ENCODE measurements at regions not wholly inside any gene's neighbourhood (a gene's known extent, or its start where the extent isn't known, plus 50 kb on each side); places are given as distances from the start of the nearest gene placed in this dataset.

DNA sequence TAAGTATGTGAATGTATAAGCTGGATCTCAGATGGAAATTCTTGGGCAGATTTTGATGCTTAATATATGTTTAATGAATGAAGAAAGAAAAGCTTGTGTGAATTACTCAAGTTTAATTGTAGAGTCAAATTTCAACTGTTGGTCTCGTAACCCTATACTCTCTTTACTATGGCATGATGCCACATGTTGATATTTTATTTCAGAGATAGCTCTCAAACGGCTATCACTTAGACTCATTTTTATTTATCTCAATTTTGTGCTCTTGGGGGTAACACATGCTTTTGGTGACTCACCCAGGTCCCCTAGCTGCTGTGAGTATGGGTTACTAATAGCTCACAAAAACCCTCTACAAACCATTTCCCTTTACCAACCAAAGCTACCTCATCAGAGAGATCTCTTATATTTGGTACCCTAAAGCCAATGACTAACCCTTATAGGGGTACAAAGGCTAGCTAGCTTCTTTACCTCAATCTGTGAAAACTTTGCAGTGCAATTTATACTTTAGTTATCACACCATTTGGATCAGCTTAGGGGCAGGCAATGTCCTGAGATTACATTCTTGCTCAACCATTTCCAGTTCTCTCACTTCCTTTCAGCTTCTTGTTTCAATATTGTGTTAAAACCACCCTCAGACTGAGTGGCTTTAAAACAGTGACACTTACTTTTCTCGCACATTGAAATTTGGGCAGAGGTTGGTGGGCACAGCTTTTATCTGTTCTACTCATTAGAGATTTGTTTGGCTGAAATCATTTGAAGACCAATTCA is 240.3 kb downstream of the CDH7 start (continued):
- TF ChIP-seq, protein P1, sequence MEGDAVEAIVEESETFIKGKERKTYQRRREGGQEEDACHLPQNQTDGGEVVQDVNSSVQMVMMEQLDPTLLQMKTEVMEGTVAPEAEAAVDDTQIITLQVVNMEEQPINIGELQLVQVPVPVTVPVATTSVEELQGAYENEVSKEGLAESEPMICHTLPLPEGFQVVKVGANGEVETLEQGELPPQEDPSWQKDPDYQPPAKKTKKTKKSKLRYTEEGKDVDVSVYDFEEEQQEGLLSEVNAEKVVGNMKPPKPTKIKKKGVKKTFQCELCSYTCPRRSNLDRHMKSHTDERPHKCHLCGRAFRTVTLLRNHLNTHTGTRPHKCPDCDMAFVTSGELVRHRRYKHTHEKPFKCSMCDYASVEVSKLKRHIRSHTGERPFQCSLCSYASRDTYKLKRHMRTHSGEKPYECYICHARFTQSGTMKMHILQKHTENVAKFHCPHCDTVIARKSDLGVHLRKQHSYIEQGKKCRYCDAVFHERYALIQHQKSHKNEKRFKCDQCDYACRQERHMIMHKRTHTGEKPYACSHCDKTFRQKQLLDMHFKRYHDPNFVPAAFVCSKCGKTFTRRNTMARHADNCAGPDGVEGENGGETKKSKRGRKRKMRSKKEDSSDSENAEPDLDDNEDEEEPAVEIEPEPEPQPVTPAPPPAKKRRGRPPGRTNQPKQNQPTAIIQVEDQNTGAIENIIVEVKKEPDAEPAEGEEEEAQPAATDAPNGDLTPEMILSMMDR (IDR thresholded peaks at IDR 0.05 in 2 of 3, conservative IDR thresholded peaks at IDR 0.05 in 1 of 3; ENCODE audit: control insufficient read depth in 2 of 3, extremely low read depth in 1 of 3, insufficient read depth in 1 of 3, low read depth in 3 of 3, low read length in 3 of 3) = no peak
- TF ChIP-seq TARDBP (IDR thresholded peaks at IDR 0.05; ENCODE audit: borderline replicate concordance) (no peak), HDAC6 (IDR thresholded peaks at IDR 0.05; ENCODE audit: unreplicated experiment) (no peak), ZSCAN29 (IDR thresholded peaks at IDR 0.05) (no peak), POU2F2 (IDR thresholded peaks at IDR 0.05; ENCODE audit: borderline replicate concordance, low read depth, low read length) (no peak)
- TF ChIP-seq, protein P2, sequence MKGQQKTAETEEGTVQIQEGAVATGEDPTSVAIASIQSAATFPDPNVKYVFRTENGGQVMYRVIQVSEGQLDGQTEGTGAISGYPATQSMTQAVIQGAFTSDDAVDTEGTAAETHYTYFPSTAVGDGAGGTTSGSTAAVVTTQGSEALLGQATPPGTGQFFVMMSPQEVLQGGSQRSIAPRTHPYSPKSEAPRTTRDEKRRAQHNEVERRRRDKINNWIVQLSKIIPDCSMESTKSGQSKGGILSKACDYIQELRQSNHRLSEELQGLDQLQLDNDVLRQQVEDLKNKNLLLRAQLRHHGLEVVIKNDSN (IDR thresholded peaks at IDR 0.05; ENCODE audit: borderline replicate concordance, extremely low read length, insufficient read depth, low read depth, low read length) = no peak
- TF ChIP-seq, protein P3, sequence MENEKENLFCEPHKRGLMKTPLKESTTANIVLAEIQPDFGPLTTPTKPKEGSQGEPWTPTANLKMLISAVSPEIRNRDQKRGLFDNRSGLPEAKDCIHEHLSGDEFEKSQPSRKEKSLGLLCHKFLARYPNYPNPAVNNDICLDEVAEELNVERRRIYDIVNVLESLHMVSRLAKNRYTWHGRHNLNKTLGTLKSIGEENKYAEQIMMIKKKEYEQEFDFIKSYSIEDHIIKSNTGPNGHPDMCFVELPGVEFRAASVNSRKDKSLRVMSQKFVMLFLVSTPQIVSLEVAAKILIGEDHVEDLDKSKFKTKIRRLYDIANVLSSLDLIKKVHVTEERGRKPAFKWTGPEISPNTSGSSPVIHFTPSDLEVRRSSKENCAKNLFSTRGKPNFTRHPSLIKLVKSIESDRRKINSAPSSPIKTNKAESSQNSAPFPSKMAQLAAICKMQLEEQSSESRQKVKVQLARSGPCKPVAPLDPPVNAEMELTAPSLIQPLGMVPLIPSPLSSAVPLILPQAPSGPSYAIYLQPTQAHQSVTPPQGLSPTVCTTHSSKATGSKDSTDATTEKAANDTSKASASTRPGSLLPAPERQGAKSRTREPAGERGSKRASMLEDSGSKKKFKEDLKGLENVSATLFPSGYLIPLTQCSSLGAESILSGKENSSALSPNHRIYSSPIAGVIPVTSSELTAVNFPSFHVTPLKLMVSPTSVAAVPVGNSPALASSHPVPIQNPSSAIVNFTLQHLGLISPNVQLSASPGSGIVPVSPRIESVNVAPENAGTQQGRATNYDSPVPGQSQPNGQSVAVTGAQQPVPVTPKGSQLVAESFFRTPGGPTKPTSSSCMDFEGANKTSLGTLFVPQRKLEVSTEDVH (IDR thresholded peaks at IDR 0.05; ENCODE audit: low read depth, partially characterized antibody) = no peak
